ENCODE measurements at regions not wholly inside any gene's neighbourhood (a gene's known extent, or its start where the extent isn't known, plus 50 kb on each side); places are given as distances from the start of the nearest gene placed in this dataset.

- peak; percentile 46 for TF ChIP-seq CTCF (IDR thresholded peaks at IDR 0.05)
Observed at GRCh38 chr13:104106705-104107393, 1040.6 kb upstream of the SLC10A2 start.

GRCh38 chr13:104105418-104106355 lies 1039.5 kb upstream of the SLC10A2 start:
- no peak for TF ChIP-seq CTCF (IDR thresholded peaks at IDR 0.05)

GRCh38 chr13:104099750-104100149 lies 1033.5 kb upstream of the SLC10A2 start:
- TF ChIP-seq CTCF (IDR thresholded peaks at IDR 0.05), result no peak

- no peak for TF ChIP-seq CTCF (IDR thresholded peaks at IDR 0.05)
Observed at GRCh38 chr13:104098421-104098820, 1032.2 kb upstream of the SLC10A2 start.

GRCh38 chr13:104086759-104087158 lies 1020.5 kb upstream of the SLC10A2 start:
- no peak for TF ChIP-seq CTCF (IDR thresholded peaks at IDR 0.05)

- TF ChIP-seq CTCF (IDR thresholded peaks at IDR 0.05), result no peak
Observed at GRCh38 chr13:104086210-104086609, 1020.0 kb upstream of the SLC10A2 start.

- no peak for TF ChIP-seq CTCF (IDR thresholded peaks at IDR 0.05)
Observed at GRCh38 chr13:104085611-104086010, 1019.4 kb upstream of the SLC10A2 start.
